ENCODE measurements at regions not wholly inside any gene's neighbourhood (a gene's known extent, or its start where the extent isn't known, plus 50 kb on each side); places are given as distances from the start of the nearest gene placed in this dataset.

DNA sequence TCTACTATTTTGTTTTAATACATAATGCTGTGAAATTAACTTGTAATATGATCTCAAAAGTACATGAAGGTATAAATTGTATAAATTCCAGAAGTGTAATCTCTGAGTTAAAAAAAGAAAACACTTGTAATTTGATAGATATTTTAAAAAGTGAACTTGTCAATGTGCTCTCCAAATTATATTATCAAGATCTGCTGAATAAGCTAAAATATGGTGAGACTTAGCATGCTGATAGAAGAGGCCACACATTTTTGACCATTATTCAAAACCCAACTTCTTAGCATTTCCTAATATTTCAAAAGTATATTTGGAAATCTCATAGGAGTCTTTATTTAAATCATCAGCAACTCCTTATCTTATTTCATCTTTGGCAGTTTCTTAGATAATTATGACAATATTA is 657.1 kb upstream of the BOD1L1 start:
- TF ChIP-seq, protein P1, sequence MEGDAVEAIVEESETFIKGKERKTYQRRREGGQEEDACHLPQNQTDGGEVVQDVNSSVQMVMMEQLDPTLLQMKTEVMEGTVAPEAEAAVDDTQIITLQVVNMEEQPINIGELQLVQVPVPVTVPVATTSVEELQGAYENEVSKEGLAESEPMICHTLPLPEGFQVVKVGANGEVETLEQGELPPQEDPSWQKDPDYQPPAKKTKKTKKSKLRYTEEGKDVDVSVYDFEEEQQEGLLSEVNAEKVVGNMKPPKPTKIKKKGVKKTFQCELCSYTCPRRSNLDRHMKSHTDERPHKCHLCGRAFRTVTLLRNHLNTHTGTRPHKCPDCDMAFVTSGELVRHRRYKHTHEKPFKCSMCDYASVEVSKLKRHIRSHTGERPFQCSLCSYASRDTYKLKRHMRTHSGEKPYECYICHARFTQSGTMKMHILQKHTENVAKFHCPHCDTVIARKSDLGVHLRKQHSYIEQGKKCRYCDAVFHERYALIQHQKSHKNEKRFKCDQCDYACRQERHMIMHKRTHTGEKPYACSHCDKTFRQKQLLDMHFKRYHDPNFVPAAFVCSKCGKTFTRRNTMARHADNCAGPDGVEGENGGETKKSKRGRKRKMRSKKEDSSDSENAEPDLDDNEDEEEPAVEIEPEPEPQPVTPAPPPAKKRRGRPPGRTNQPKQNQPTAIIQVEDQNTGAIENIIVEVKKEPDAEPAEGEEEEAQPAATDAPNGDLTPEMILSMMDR (IDR thresholded peaks at IDR 0.05; ENCODE audit: low read length), result no peak
- TF ChIP-seq EZH2 (optimal IDR thresholded peaks at IDR 0.05; ENCODE audit: low read depth, low read length) (no peak), EZH2phosphoT487 (IDR thresholded peaks at IDR 0.05; ENCODE audit: low read length) (no peak)
- no peaks in the 10 kb centered on the region for H3K4me1 ChIP-seq (ENCODE audit: low read length)
- no peak overlapping the region for H3K4me3 ChIP-seq (ENCODE audit: low read length)
- no peak overlapping the region for H3K9ac ChIP-seq (ENCODE audit: low read length)
- no peak overlapping the region for H2AFZ ChIP-seq (ENCODE audit: low read length)
- H3K4me2 ChIP-seq (ENCODE audit: low read depth, low read length), result no peak overlapping the region
- no peaks in the 10 kb centered on the region for H3K79me2 ChIP-seq (ENCODE audit: low read length)
- H3K9me2 ChIP-seq (replicated peaks; ENCODE audit: insufficient read depth, low read length), result no peaks in the 10 kb centered on the region
- DNase-seq, result no peak
- no peaks in the 10 kb centered on the region for H4K20me1 ChIP-seq (ENCODE audit: insufficient read depth, low read length)
- H3K27ac ChIP-seq (ENCODE audit: low read length), result no peak overlapping the region
- H3F3A ChIP-seq (ENCODE audit: insufficient read depth, low read length), result no peaks in the 10 kb centered on the region
- no peaks in the 10 kb centered on the region for H3K9me3 ChIP-seq (replicated peaks; ENCODE audit: insufficient read depth, low read length)
- H3K36me3 ChIP-seq (replicated peaks; ENCODE audit: insufficient read depth, low read length), result no peaks in the 10 kb centered on the region
- H3K27me3 ChIP-seq (replicated peaks; ENCODE audit: insufficient read depth, low read length), result no peaks in the 10 kb centered on the region

DNA sequence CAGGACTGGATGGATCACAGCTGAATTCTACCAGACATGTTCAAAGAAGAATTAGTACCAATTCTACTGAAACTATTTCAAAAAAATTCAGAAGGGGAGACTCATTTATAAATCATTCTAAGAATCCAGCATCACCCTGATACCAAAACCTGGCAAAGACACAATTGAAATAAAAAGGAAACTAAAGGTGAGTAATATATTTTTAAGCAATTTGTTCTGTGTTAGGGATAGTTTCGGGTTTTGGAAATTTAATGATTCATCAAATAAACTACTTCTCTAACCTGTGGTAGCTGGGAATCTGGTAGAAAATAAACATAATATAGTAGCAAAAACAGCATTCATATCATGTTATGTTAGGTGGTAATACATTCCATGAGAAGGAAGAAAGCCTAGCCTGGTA is 662.2 kb upstream of the BOD1L1 start:
- Histone ChIP-seq H3K9me2 (replicated peaks; ENCODE audit: insufficient read depth, low read length) (no peaks in the 10 kb centered on the region), H3K4me1 (ENCODE audit: low read length) (no peaks in the 10 kb centered on the region), H3K27ac (ENCODE audit: low read length) (no peak overlapping the region), H3K79me2 (ENCODE audit: low read length) (no peaks in the 10 kb centered on the region), H3K4me2 (ENCODE audit: low read depth, low read length) (no peak overlapping the region), H4K20me1 (ENCODE audit: insufficient read depth, low read length) (no peaks in the 10 kb centered on the region), H3K27me3 (replicated peaks; ENCODE audit: insufficient read depth, low read length) (no peaks in the 10 kb centered on the region), H3K9ac (ENCODE audit: low read length) (no peak overlapping the region), H3K36me3 (replicated peaks; ENCODE audit: insufficient read depth, low read length) (no peaks in the 10 kb centered on the region), H3F3A (ENCODE audit: insufficient read depth, low read length) (no peaks in the 10 kb centered on the region), H3K4me3 (ENCODE audit: low read length) (no peak overlapping the region), H3K9me3 (replicated peaks; ENCODE audit: insufficient read depth, low read length) (no peaks in the 10 kb centered on the region), H2AFZ (ENCODE audit: low read length) (no peak overlapping the region)
- DNase-seq, result no peak
- TF ChIP-seq EZH2phosphoT487 (IDR thresholded peaks at IDR 0.05; ENCODE audit: low read length) (no peak), EZH2 (optimal IDR thresholded peaks at IDR 0.05; ENCODE audit: low read depth, low read length) (no peak)
- TF ChIP-seq, protein P1 (IDR thresholded peaks at IDR 0.05; ENCODE audit: low read length), result no peak

DNA sequence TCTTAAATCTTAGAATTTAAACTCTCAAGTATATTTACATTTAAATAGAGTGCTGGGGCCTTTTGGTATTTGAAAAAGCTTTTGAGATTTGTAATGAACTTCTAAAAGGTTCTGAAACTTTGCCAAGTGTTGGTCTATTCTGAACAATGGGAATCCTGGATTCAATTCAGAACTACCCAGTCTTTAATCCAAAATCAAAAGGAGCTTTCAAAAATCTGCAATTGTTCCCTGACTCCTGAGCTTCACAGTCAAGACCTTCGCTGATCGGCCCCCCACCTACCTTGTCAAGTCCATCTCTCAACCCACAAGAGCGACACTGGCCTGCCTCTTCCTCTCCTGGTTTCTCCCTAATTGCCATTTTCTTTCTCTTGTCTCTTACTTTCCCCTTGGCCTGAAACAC is 666.1 kb upstream of the BOD1L1 start:
- no peaks in the 10 kb centered on the region for H3K36me3 ChIP-seq (replicated peaks; ENCODE audit: insufficient read depth, low read length)
- H3K9ac ChIP-seq (ENCODE audit: low read length), result no peak overlapping the region
- H3K4me2 ChIP-seq (ENCODE audit: low read depth, low read length), result no peak overlapping the region
- no peak overlapping the region for H2AFZ ChIP-seq (ENCODE audit: low read length)
- no peaks in the 10 kb centered on the region for H3K9me3 ChIP-seq (replicated peaks; ENCODE audit: insufficient read depth, low read length)
- no peaks in the 10 kb centered on the region for H3K9me2 ChIP-seq (replicated peaks; ENCODE audit: insufficient read depth, low read length)
- H3K4me1 ChIP-seq (ENCODE audit: low read length), result no peaks in the 10 kb centered on the region
- H4K20me1 ChIP-seq (ENCODE audit: insufficient read depth, low read length), result no peaks in the 10 kb centered on the region
- no peaks in the 10 kb centered on the region for H3K79me2 ChIP-seq (ENCODE audit: low read length)
- TF ChIP-seq EZH2 (optimal IDR thresholded peaks at IDR 0.05; ENCODE audit: low read depth, low read length), result no peak
- TF ChIP-seq, protein P1 (IDR thresholded peaks at IDR 0.05; ENCODE audit: low read length), result no peak
- TF ChIP-seq EZH2phosphoT487 (IDR thresholded peaks at IDR 0.05; ENCODE audit: low read length), result no peak
- H3K4me3 ChIP-seq (ENCODE audit: low read length), result no peak overlapping the region
- no peak for DNase-seq
- no peaks in the 10 kb centered on the region for H3K27me3 ChIP-seq (replicated peaks; ENCODE audit: insufficient read depth, low read length)
- no peaks in the 10 kb centered on the region for H3F3A ChIP-seq (ENCODE audit: insufficient read depth, low read length)
- no peak overlapping the region for H3K27ac ChIP-seq (ENCODE audit: low read length)

Measured in MM.1S (cell line).